KMS-11 (cell line): ENCODE measurements at regions not wholly inside any gene's neighbourhood (a gene's known extent, or its start where the extent isn't known, plus 50 kb on each side); places are given as distances from the start of the nearest gene placed in this dataset.

Experiments
- H2AFZ ChIP-seq: fragments of 200-600 bp; sonication (generic); 2 replicates; pipeline ENCODE4 v1.6.1; 2016; ENCODE audit warnings: antibody characterized with exemption, mixed run types, low read depth
- H3K27ac ChIP-seq: fragments of 200-600 bp; sonication (generic); 2 replicates; pipeline ENCODE4 v1.6.1; 2016; ENCODE audit warnings: mild to moderate bottlenecking, mixed run types
- H3K27me3 ChIP-seq: fragments of 200-600 bp; sonication (generic); 2 replicates; pipeline ENCODE4 v1.6.1; 2017; ENCODE audit warnings: mild to moderate bottlenecking, low read depth, mixed run types, moderate library complexity; ENCODE audit not compliant: insufficient read depth
- H3K36me3 ChIP-seq: fragments of 200-600 bp; sonication (generic); 2 replicates; pipeline ENCODE4 v1.6.1; 2017; ENCODE audit warnings: mild to moderate bottlenecking, mixed run types; ENCODE audit not compliant: insufficient read depth
- H3K4me1 ChIP-seq: fragments of 200-600 bp; sonication (generic); 2 replicates; pipeline ENCODE4 v1.6.1; 2016; ENCODE audit warnings: mild to moderate bottlenecking, low read depth, mixed run types; ENCODE audit not compliant: poor library complexity, severe bottlenecking
- H3K4me2 ChIP-seq: fragments of 200-600 bp; sonication (generic); 2 replicates; pipeline ENCODE4 v1.7.0; 2016; ENCODE audit warnings: mild to moderate bottlenecking, mixed run types
- H3K4me3 ChIP-seq: fragments of 200-600 bp; sonication (generic); IDR thresholded peaks from 2 replicates; pipeline ENCODE4 v1.6.1; 2017; ENCODE audit warnings: low read depth, low read length, mixed read lengths; ENCODE audit not compliant: insufficient read depth
- H3K79me2 ChIP-seq: fragments of 200-600 bp; sonication (generic); 2 replicates; pipeline ENCODE4 v1.6.1; 2016; ENCODE audit warnings: low read depth, mixed run types; ENCODE audit not compliant: insufficient read depth
- H3K9ac ChIP-seq: fragments of 200-600 bp; sonication (generic); 2 replicates; pipeline ENCODE4 v1.6.1; 2016; ENCODE audit warnings: mild to moderate bottlenecking, mixed run types
- H4K20me1 ChIP-seq: fragments of 200-600 bp; sonication (generic); 2 replicates; pipeline ENCODE4 v1.6.1; 2016; ENCODE audit warnings: mild to moderate bottlenecking, mixed run types; ENCODE audit not compliant: insufficient read depth
- CTCF ChIP-seq: fragments of 200-600 bp; sonication (generic); conservative IDR thresholded peaks from 2 replicates; pipeline ENCODE4 v1.6.1; 2017; ENCODE audit warnings: low read depth, mild to moderate bottlenecking, antibody characterized with exemption, low read length, moderate library complexity, mixed read lengths

GRCh38 chr6:91654357-91654756, 1067.5 kb upstream of the MAP3K7 start:
- no peak overlapping the region for H3K9ac ChIP-seq
- H3K27ac ChIP-seq: no peak overlapping the region
- H3K27me3 ChIP-seq: no peaks in the 10 kb centered on the region
- no peak overlapping the region for H2AFZ ChIP-seq
- no peak overlapping the region for H3K4me3 ChIP-seq
- no peaks in the 10 kb centered on the region for H3K4me1 ChIP-seq
- TF ChIP-seq CTCF: no peak
- H3K79me2 ChIP-seq: no peaks in the 10 kb centered on the region
- H4K20me1 ChIP-seq: no peaks in the 10 kb centered on the region
- no peak overlapping the region for H3K4me2 ChIP-seq
- H3K36me3 ChIP-seq: no peaks in the 10 kb centered on the region

GRCh38 chr6:91653895-91654294, 1067.0 kb upstream of the MAP3K7 start:
- H3K4me1 ChIP-seq: no peaks in the 10 kb centered on the region
- H3K27me3 ChIP-seq: no peaks in the 10 kb centered on the region
- no peak overlapping the region for H3K4me2 ChIP-seq
- no peaks in the 10 kb centered on the region for H3K36me3 ChIP-seq
- no peak overlapping the region for H3K9ac ChIP-seq
- H3K27ac ChIP-seq: no peak overlapping the region
- H3K79me2 ChIP-seq: no peaks in the 10 kb centered on the region
- H2AFZ ChIP-seq: no peak overlapping the region
- TF ChIP-seq CTCF: no peak
- no peaks in the 10 kb centered on the region for H4K20me1 ChIP-seq
- no peak overlapping the region for H3K4me3 ChIP-seq

GRCh38 chr6:91653076-91653723, 1066.3 kb upstream of the MAP3K7 start:
- no peak overlapping the region for H3K4me2 ChIP-seq
- H3K9ac ChIP-seq: no peak overlapping the region
- H2AFZ ChIP-seq: no peak overlapping the region
- no peaks in the 10 kb centered on the region for H3K79me2 ChIP-seq
- no peaks in the 10 kb centered on the region for H3K27me3 ChIP-seq
- no peaks in the 10 kb centered on the region for H3K36me3 ChIP-seq
- no peaks in the 10 kb centered on the region for H3K4me1 ChIP-seq
- no peak overlapping the region for H3K4me3 ChIP-seq
- H4K20me1 ChIP-seq: no peaks in the 10 kb centered on the region
- TF ChIP-seq CTCF: no peak
- no peak overlapping the region for H3K27ac ChIP-seq

GRCh38 chr6:91646649-91647048, 1059.8 kb upstream of the MAP3K7 start:
- H3K4me1 ChIP-seq: no peaks in the 10 kb centered on the region
- no peak overlapping the region for H3K4me2 ChIP-seq

More at GRCh38 chr6:91646649-91647048, 1059.8 kb upstream of the MAP3K7 start:
- no peak overlapping the region for H2AFZ ChIP-seq
- TF ChIP-seq CTCF: no peak
- no peaks in the 10 kb centered on the region for H3K79me2 ChIP-seq
- H3K27me3 ChIP-seq: no peaks in the 10 kb centered on the region
- H3K4me3 ChIP-seq: no peak overlapping the region
- H3K36me3 ChIP-seq: no peaks in the 10 kb centered on the region
- H4K20me1 ChIP-seq: no peaks in the 10 kb centered on the region
- H3K9ac ChIP-seq: no peak overlapping the region
- H3K27ac ChIP-seq: no peak overlapping the region
